CD4-positive, alpha-beta T cell (primary cell): ENCODE measurements at regions not wholly inside any gene's neighbourhood (a gene's known extent, or its start where the extent isn't known, plus 50 kb on each side); places are given as distances from the start of the nearest gene placed in this dataset.

Experiments
- ATAC-seq: fragments of 200-7000 bp; cut with Tn5 transposase; one replicate; pipeline ENCODE4 v1.10.0; 2022; ENCODE audit warnings: mild to moderate bottlenecking; ENCODE audit not compliant: poor library complexity
- CTCF ChIA-PET: fragments of 350-600 bp; sonication (Branson Sonifier 250); formaldehyde crosslinking; loops from one replicate; lab custom pipeline; 2021; ENCODE audit warnings: antibody characterized with exemption, inconsistent platforms; lab: Charles Lee
- POLR2A ChIA-PET: fragments of 350-600 bp; sonication (Branson Sonifier 250); formaldehyde crosslinking; loops from one replicate; lab custom pipeline; 2021; ENCODE audit warnings: antibody characterized with exemption, inconsistent platforms; lab: Charles Lee
- DNase-seq, 14 experiments: peaks; one replicate each; pipeline ENCODE4 v3.0.0-alpha.2; 2013 to 2020; ENCODE audit warnings: mixed read lengths in 2 of 14
- H3K27ac ChIP-seq, 2 donors: one replicate each; pipeline versions ENCODE4 v1.5.1 to v1.7.0; 2013; ENCODE audit warnings: low read length in 2 of 2, low read depth in 1 of 2, mild to moderate bottlenecking in 1 of 2
- H3K27me3 ChIP-seq, 2 experiments: 1 replicate in 1 of 2; 2 replicates in 1 of 2; pipeline versions ENCODE4 v1.6.1 to v1.7.0; 2013; ENCODE audit warnings: low read length in 2 of 2, control low read depth in 1 of 2, mild to moderate bottlenecking in 1 of 2, moderate library complexity in 1 of 2; ENCODE audit not compliant: insufficient read depth in 2 of 2, control insufficient read depth in 1 of 2
- H3K36me3 ChIP-seq: one replicate; pipeline ENCODE4 v1.6.1; 2013; ENCODE audit warnings: low read length, control low read depth; ENCODE audit not compliant: insufficient read depth
- H3K4me1 ChIP-seq: one replicate; pipeline ENCODE4 v1.6.1; 2013; ENCODE audit warnings: low read length, control low read depth; ENCODE audit not compliant: insufficient read depth
- H3K4me3 ChIP-seq: one replicate; pipeline ENCODE4 v1.5.1; 2013; ENCODE audit warnings: mild to moderate bottlenecking, low read length, moderate library complexity
- H3K9me3 ChIP-seq, 2 experiments: 1 replicate in 1 of 2; 2 replicates in 1 of 2; pipeline versions ENCODE4 v1.6.1 to v1.7.0; 2013; ENCODE audit warnings: low read length in 2 of 2, mild to moderate bottlenecking in 2 of 2, control low read depth in 1 of 2, moderate library complexity in 1 of 2; ENCODE audit not compliant: control insufficient read depth in 1 of 2, insufficient read depth in 1 of 2
- H3K27ac Mint-ChIP-seq: one replicate; pipeline ENCODE4 v1.8.0; 2020; ENCODE audit warnings: mixed read lengths
- H3K27me3 Mint-ChIP-seq: one replicate; pipeline ENCODE4 v1.8.0; 2021; ENCODE audit warnings: mixed read lengths
- H3K36me3 Mint-ChIP-seq: one replicate; pipeline ENCODE4 v1.8.0; 2021; ENCODE audit warnings: low read depth, mixed read lengths
- H3K4me1 Mint-ChIP-seq: one replicate; pipeline ENCODE4 v1.8.0; 2021; ENCODE audit warnings: low read depth, mixed read lengths
- H3K4me3 Mint-ChIP-seq: one replicate; pipeline ENCODE4 v1.8.0; 2020; ENCODE audit warnings: mild to moderate bottlenecking, mixed read lengths
- H3K9me3 Mint-ChIP-seq: one replicate; pipeline ENCODE4 v1.8.0; 2020; ENCODE audit warnings: mixed read lengths
- CTCF ChIP-seq: fragments of 200-600 bp; IDR thresholded peaks from one replicate; pipeline ENCODE4 v1.8.0; 2022; ENCODE audit warnings: antibody characterized with exemption, mild to moderate bottlenecking
- intact Hi-C, 2 experiments: fragments of 100-400 bp; cut with DNase I in 1 of 2; cut with micrococcal nuclease in 1 of 2; formaldehyde crosslinking; loops; one replicate each; pipeline versions ENCODE4 v1.15.1 to v1.9.0; 2023 to 2025; cut with DNase I, micrococcal nuclease

GRCh38 chr4:171288816-171289432, 524.3 kb upstream of the GALNTL6 start:
- TF ChIP-seq CTCF, result no peak
- H3K36me3 Mint-ChIP-seq, result no peaks in the 10 kb centered on the region
- ChIA-PET CTCF (no interaction called here), POLR2A (no interaction called here)
- Histone ChIP-seq H3K36me3 (no peaks in the 10 kb centered on the region), H3K9me3 (peaks cover 0 to 4% of the 10 kb centered on the region in 2 experiments), H3K27ac (no peak overlapping the region), H3K4me3 (no peak overlapping the region), H3K4me1 (no peaks in the 10 kb centered on the region), H3K27me3 (no peaks in the 10 kb centered on the region)
- DNase-seq (no peak), ATAC-seq (no peak)
- no peak overlapping the region for H3K4me3 Mint-ChIP-seq
- intact Hi-C loops, result no loop called here
- H3K9me3 Mint-ChIP-seq, result peaks cover 3% of the 10 kb centered on the region
- no peaks in the 10 kb centered on the region for H3K4me1 Mint-ChIP-seq
- H3K27ac Mint-ChIP-seq, result no peak overlapping the region
- H3K27me3 Mint-ChIP-seq, result no peaks in the 10 kb centered on the region

GRCh38 chr4:171281359-171281758, 531.8 kb upstream of the GALNTL6 start:
- Histone ChIP-seq H3K4me1 (no peaks in the 10 kb centered on the region), H3K27me3 (no peaks in the 10 kb centered on the region), H3K36me3 (no peaks in the 10 kb centered on the region), H3K4me3 (no peak overlapping the region), H3K27ac (no peak overlapping the region), H3K9me3 (no peaks in the 10 kb centered on the region)
- no peak for TF ChIP-seq CTCF
- ATAC-seq, result no peak
- CTCF ChIA-PET, result no interaction called here
- peaks cover 5% of the 10 kb centered on the region for H3K9me3 Mint-ChIP-seq
- no peak overlapping the region for H3K27ac Mint-ChIP-seq
- no peak for DNase-seq
- H3K4me1 Mint-ChIP-seq, result no peaks in the 10 kb centered on the region
- intact Hi-C loops, result no loop called here
- H3K4me3 Mint-ChIP-seq, result no peak overlapping the region
- H3K27me3 Mint-ChIP-seq, result no peaks in the 10 kb centered on the region
- POLR2A ChIA-PET, result no interaction called here
- H3K36me3 Mint-ChIP-seq, result no peaks in the 10 kb centered on the region

GRCh38 chr4:171279131-171279530, 534.1 kb upstream of the GALNTL6 start:
- H3K9me3 ChIP-seq, result no peaks in the 10 kb centered on the region
- no peaks in the 10 kb centered on the region for H3K36me3 ChIP-seq
- H3K27me3 ChIP-seq, result no peaks in the 10 kb centered on the region
- DNase-seq (no peak), ATAC-seq (no peak)
- Mint-ChIP-seq H3K4me3 (no peak overlapping the region), H3K4me1 (no peaks in the 10 kb centered on the region), H3K27me3 (no peaks in the 10 kb centered on the region), H3K9me3 (peaks cover 8% of the 10 kb centered on the region), H3K36me3 (no peaks in the 10 kb centered on the region), H3K27ac (no peak overlapping the region)
- CTCF ChIA-PET, result no interaction called here
- TF ChIP-seq CTCF, result no peak
- H3K4me3 ChIP-seq, result no peak overlapping the region
- no peak overlapping the region for H3K27ac ChIP-seq
- intact Hi-C loops, result no loop called here
- no peaks in the 10 kb centered on the region for H3K4me1 ChIP-seq
- POLR2A ChIA-PET, result no interaction called here
